Tibial nerve (tissue), 3 donors: ENCODE measurements at regions not wholly inside any gene's neighbourhood (a gene's known extent, or its start where the extent isn't known, plus 50 kb on each side); places are given as distances from the start of the nearest gene placed in this dataset.

ENCODE experiments used
- POLR2A ChIP-seq, 2 donors: fragments of 450-650 bp; IDR thresholded peaks; one replicate each; pipeline ENCODE4 v1.6.1; 2017; ENCODE audit warnings: antibody characterized with exemption in 2 of 2, mild to moderate bottlenecking in 2 of 2, moderate library complexity in 2 of 2
- TF ChIP-seq, protein P1 (sequence below), 5 experiments: fragments of 200-600 bp in 3 of 5; fragments of 450-650 bp in 2 of 5; sonication (generic) in 3 of 5; IDR thresholded peaks; one replicate each; pipeline ENCODE4 v1.5.1; 2016 to 2019; ENCODE audit warnings: antibody characterized with exemption in 5 of 5, mild to moderate bottlenecking in 3 of 5, moderate library complexity in 2 of 5

- TF ChIP-seq, protein P1, sequence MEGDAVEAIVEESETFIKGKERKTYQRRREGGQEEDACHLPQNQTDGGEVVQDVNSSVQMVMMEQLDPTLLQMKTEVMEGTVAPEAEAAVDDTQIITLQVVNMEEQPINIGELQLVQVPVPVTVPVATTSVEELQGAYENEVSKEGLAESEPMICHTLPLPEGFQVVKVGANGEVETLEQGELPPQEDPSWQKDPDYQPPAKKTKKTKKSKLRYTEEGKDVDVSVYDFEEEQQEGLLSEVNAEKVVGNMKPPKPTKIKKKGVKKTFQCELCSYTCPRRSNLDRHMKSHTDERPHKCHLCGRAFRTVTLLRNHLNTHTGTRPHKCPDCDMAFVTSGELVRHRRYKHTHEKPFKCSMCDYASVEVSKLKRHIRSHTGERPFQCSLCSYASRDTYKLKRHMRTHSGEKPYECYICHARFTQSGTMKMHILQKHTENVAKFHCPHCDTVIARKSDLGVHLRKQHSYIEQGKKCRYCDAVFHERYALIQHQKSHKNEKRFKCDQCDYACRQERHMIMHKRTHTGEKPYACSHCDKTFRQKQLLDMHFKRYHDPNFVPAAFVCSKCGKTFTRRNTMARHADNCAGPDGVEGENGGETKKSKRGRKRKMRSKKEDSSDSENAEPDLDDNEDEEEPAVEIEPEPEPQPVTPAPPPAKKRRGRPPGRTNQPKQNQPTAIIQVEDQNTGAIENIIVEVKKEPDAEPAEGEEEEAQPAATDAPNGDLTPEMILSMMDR (IDR thresholded peaks at IDR 0.05), result no peak
- no peak for TF ChIP-seq POLR2A (IDR thresholded peaks at IDR 0.05)
Measured at GRCh38 chr3:160132226-160132625, 93.0 kb upstream of the C3orf80 start.
